RKO (cell line): ENCODE measurements at regions not wholly inside any gene's neighbourhood (a gene's known extent, or its start where the extent isn't known, plus 50 kb on each side); places are given as distances from the start of the nearest gene placed in this dataset.
"Not testable (repeated sequence)": the region's sequence is repeated elsewhere in the genome, so short reads cannot be mapped to it uniquely, and the experiment has no call there.

Source experiments
- DNase-seq: peaks from one replicate; pipeline ENCODE4 v3.0.0-alpha.2; 2016; ENCODE audit warnings: low spot score

DNA sequence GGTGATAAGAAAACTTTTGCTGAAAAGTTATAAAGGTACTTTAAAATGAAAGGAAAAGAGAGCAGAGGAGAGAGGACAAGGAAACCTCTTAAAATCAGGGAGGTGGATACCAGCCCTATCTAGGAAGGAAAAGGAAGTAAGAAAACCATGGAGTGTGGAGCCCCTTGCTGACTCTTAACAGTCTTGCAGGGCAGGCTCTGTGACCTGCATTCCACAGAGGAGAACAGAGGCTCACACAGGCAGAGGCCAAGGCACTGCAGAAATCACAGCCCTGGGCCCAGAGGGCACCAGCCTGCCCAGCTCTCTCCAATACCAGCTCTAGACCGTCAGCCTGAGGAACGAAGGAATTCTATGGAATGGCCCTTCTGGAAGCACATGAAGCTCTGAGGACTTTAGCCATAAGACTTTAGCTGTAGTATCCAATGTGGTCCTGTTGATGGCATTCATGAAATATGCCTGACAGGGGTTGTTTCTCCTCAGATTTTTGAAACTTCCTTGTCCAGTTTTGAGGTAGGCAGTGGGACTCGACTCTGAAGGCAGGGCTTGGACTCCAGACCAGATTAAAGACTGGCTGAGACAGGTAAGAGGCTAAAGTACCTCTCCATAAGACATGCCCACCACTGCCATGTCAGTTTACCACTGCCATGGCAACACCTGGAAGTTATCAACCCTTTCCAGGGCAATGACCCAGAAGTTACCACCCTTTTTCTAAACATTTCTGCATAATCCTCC, 216.3 kb downstream of the ANAPC1 start:
- DNase-seq = peak; percentile 61

- DNase-seq = no peak
Measured at GRCh38 chr2:111668274-111668616, 215.7 kb downstream of the ANAPC1 start.

GRCh38 chr2:111668741-111669140, 215.3 kb downstream of the ANAPC1 start:
- DNase-seq = no peak

DNA sequence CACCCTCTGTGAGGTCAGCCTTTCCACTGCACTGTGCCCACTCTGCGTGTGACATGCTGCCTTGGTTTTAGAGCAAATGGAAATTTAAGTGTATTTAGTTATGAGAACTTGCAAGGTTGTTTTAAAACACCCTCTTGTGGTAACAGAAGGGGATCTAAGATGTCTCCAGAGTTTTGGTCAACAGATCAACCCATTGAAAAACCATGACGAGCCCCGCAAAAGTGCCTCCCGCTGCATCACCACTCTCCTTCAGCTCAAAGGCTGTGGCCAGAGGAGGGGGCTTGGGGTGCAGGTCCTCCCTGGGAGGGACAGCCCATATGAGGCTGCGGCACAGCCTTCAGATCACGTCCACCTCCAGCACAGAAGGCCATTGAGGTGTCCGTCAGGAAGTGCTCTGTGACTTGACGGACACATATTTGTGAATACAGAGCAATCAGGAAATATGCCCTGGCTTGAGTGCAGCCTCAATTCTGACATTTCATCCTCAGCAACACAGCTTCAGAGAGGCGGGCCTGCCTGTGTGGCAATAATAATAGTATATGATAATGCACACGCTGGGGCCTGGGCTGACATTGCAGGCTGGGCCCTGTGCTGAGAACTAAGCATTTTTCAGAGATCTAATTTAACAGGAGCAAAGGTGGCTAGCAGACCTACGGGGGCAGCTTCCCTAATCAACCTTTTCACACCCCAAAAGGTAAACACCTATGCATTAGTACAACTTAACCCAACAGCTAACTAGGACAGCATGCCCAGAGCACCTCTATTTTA, 213.9 kb downstream of the ANAPC1 start:
- DNase-seq = no peak

GRCh38 chr2:111670776-111671175, 213.2 kb downstream of the ANAPC1 start:
- no peak for DNase-seq

GRCh38 chr2:111671426-111672150, 212.4 kb downstream of the ANAPC1 start:
- no peak for DNase-seq

DNA sequence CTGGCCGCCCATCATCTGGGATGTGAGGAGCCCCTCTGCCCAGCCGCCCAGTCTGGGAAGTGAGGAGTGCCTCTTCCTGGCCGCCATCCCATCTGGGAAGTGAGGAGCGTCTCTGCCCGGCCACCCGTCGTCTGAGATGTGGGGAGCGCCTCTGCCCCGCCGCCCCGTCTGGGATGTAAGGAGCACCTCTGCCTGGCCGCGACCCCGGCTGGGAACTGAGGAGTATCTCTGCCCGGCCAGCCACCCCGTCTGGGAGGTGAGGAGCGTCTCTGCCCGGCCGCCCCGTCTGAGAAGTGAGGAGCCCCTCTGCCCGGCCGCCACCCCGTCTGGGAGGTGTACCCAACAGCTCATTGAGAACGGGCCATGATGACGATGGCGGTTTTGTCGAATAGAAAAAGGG, 211.4 kb downstream of the ANAPC1 start:
- not testable (repeated sequence) for DNase-seq

DNA sequence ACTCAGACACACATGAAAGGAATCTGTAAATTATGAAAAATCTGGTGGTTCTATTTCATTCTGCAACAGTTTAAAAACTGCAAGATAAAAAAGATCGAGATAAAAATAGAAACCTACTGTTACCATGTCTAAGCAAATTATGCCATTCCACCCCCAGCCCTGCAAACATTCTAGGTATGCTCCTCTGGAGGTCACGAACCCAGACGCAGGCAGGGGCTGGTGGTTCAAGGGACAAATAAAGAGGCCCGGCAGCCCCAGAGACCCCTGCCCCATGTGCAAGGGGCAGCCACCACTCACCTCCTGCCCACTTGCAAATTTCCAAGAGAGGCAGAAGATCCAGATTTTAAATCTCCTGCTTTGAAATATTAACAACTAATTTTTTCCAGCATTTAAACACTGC, 210.5 kb downstream of the ANAPC1 start:
- no peak for DNase-seq

- no peak for DNase-seq
Measured at GRCh38 chr2:111675419-111676194, 208.4 kb downstream of the ANAPC1 start.

DNA sequence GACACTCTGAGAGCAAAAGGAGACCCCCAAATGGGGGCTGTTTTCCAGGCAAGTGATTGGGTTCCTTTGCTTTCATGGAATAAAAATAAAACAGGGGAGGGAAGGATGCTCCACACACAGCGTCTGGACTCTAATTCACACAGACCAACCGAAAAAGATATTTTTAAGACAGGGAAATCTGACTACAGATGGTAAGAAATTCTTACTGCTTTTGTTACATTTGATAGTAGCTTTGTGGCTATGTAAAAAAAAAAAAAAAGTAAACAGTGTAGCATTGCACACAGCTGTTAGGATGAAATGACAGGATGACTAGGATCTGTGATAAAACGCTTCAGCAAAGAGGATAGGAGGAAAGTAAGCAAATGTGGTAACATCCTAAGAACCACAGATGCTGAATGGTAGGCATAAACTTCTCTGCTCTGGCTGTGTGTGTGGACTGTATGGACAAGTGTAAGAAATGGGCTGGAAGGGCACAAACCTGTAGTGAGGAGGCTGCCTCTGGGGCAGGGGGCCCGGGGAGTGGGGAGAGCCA, 207.6 kb downstream of the ANAPC1 start:
- DNase-seq = no peak

DNA sequence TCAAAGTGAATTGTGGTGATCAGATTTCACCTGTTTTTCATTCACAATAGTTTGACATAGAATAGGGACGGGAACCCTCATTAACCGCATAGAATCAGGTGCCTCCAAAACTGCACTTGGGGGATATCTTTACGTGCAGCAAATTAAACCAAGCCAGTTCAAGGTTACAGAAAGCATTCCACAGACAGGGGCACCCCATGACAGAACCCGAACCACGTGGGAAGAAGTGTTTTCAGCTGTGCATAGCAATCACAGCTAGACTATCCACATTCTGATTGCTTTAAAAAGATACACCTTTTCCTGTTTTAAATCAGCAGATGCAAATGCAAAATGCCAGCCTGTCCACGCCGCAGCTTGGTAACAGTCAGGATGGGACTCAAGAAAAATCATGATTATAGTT, 205.8 kb downstream of the ANAPC1 start:
- DNase-seq = no peak

DNA sequence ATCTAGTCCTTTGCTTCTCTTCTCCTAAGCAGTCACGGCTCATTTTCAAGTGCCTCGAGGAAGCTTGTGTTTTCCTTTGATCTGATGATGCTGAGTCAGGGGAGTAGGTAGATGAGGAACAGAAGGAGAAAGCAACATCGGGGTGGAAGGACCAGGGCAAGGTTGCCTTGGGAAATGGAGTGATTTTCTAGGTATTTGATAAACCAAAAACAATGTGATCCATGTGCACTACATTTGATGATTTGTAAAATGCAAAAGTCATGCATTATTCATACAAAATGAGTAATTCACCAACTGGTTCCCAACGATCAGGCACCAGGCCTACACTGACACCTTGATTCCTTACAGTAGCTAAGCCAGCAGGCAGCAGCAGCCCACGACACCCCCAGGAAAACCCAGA, 205.3 kb downstream of the ANAPC1 start:
- DNase-seq = peak; percentile 15

DNA sequence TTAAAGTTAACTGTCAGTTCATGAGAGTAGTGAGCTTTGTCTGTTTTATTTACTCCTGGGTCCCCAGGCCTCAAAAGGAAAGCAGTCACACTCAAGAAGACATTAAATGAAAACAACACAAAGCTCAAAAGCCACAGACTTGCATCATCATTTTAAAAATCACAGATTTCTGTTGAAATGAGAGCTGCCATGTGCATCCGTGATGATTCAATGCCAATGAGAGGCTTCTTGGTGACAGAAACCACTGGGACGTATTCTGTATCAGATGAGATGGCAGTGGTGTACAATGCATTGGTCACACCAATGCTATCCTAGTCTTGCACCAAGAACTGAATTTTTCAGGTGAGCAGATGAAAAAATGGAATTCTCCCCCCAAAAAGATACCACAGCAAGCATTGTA, 204.8 kb downstream of the ANAPC1 start:
- no peak for DNase-seq

GRCh38 chr2:111684611-111685010, 199.4 kb downstream of the ANAPC1 start:
- DNase-seq = no peak

DNA sequence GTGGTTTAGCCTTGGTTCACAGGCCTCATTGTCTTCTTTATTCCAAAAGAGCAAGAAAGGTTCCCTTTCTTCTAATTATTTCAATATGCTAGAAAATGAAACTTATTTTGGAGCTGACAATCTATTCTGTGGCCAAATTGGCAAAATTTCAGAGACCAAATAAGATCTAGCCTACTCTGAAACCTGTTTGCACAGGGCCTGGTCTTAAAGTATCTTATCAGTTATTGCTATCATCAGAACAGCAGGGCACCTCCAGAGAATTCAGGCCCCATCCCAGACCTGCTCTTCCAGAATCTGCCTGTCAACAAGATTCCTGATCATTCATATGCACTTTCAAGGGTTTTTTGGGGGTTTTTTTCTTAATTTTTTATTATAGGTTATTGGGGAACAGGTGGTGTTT, 198.7 kb downstream of the ANAPC1 start:
- no peak for DNase-seq

DNA sequence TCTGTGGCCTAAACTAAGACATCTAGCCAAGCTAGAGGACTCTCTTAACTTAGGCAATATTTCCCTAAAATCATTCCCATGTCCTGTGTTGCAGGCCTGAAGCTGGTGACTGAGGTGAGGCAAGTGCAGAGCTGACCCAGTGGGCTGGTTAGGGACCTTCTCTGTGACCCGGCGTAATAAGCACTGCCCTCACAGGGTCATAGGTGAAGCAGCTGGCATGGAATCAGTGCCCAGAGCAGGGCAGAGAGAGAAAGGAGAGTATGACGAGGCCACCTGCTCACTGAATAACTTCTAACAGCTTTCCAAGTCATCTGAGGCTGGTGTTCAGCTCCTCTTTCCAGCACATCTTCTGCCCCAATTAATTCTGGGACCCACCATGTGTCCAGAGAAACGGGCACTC, 197.0 kb downstream of the ANAPC1 start:
- DNase-seq = no peak

GRCh38 chr2:111687911-111688310, 196.1 kb downstream of the ANAPC1 start:
- no peak for DNase-seq

DNA sequence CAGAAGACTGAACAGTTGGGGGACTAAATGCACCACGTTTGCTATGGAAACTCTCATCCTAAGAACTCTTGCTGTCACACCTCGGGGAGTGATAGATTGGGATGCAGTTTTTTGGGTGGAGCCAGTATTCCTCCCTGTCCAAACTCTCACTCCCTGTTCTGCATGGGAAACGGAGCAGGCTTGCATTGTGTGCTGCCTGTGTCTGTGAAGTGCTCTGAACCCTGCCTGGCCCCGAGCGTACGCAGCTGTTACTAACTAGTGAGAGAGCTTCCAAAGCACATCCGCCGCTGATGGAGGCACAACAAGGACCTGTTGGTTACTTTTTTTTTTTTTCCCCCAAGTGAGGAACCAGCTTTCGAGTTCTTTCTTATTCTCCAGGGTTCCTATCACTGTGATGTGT, 195.5 kb downstream of the ANAPC1 start:
- no peak for DNase-seq

DNA sequence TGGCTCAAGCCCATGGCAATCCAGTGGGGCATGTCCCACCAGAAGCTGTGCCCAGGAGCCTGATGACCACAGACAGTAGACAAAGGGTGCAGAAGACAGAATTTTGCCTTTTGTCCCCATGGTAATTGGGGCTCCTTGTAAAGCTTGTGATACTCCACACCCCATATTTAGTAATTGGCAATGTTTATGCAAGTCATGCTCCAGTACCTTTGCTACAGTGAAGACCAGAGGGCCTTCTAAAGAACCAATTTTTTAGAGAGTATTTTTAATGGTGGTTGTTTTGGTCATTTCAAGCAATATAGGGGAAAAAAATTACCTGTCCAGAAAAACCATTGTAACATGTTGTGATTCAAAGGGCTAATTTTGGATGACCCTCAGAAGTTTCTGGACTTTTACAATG, 194.8 kb downstream of the ANAPC1 start:
- DNase-seq = no peak

GRCh38 chr2:111689941-111690340, 194.1 kb downstream of the ANAPC1 start:
- DNase-seq = no peak

- no peak for DNase-seq
Measured at GRCh38 chr2:111691164-111691875, 192.7 kb downstream of the ANAPC1 start.
